HCT116 (cell line): ENCODE measurements at regions not wholly inside any gene's neighbourhood (a gene's known extent, or its start where the extent isn't known, plus 50 kb on each side); places are given as distances from the start of the nearest gene placed in this dataset.

ENCODE experiments used
- ATAC-seq: fragments of 200-7000 bp; cut with Tn5 transposase; 2 replicates; pipeline ENCODE4 v1.9.1; 2020; ENCODE audit warnings: mild to moderate bottlenecking, moderate library complexity
- BruUV-seq: library from RNA; stranded (reverse); fragments of 400-500 nt; replicated peaks from 2 replicates; lab custom pipeline; 2021; lab: Mats Ljungman, UMichigan
- CTCF ChIA-PET: fragments of 300-600 bp; sonication (Branson Sonifier 250); formaldehyde crosslinking; loops from one replicate; lab custom pipeline; 2021; ENCODE audit warnings: antibody characterized with exemption; lab: Charles Lee
- POLR2A ChIA-PET: fragments of 300-600, 350-600 bp; sonication (Branson Sonifier 250); formaldehyde crosslinking; loops from one replicate; lab custom pipeline; 2021; ENCODE audit warnings: antibody characterized with exemption; lab: Charles Lee
- RAD21 ChIA-PET, 2 experiments: fragments of 300-600 bp; sonication (Branson Sonifier 250); formaldehyde crosslinking; loops; one replicate each; lab custom pipeline; 2023; ENCODE audit warnings: low total read pairs in 2 of 2; ENCODE audit not compliant: uncharacterized antibody in 2 of 2, unreplicated experiment in 2 of 2, low non-redundant PET in 1 of 2; lab: Charles Lee
- DNase-seq: peaks from one replicate; pipeline ENCODE4 v3.0.0-alpha.2; 2010; ENCODE audit warnings: low read depth, low spot score
- H2AFZ ChIP-seq: fragments of 200-600 bp; shearing (Covaris generic), sonication (generic); 2 replicates; pipeline ENCODE4 v1.6.1; 2017; ENCODE audit warnings: low read depth, mixed run types, mixed read lengths, antibody characterized with exemption, low read length; ENCODE audit not compliant: poor library complexity, severe bottlenecking
- H3K27ac ChIP-seq: 2 replicates; pipeline ENCODE4 v1.5.1; 2012; ENCODE audit warnings: low read depth, low read length
- H3K27me3 ChIP-seq: fragments of 200-600 bp; sonication (generic); 2 replicates; pipeline ENCODE4 v1.6.1; 2016; ENCODE audit warnings: mixed run types, low read length, mixed read lengths; ENCODE audit not compliant: insufficient read depth
- H3K36me3 ChIP-seq, 2 experiments: fragments of 200-500 bp in 1 of 2; fragments of 200-600 bp in 1 of 2; sonication (Bioruptor generic) in 1 of 2; sonication (generic) in 1 of 2; 2 replicates each; pipeline versions ENCODE4 v1.5.1 to v1.6.1; 2014 to 2016; ENCODE audit warnings: low read length in 2 of 2, inconsistent platforms in 1 of 2, mixed read lengths in 1 of 2, mixed run types in 1 of 2; ENCODE audit not compliant: insufficient read depth in 2 of 2, control insufficient read depth in 1 of 2
- H3K4me1 ChIP-seq, 2 experiments: fragments of 200-600 bp in 1 of 2; sonication (generic) in 1 of 2; 2 replicates each; pipeline versions ENCODE4 v1.5.1 to v1.6.1; 2012 to 2017; ENCODE audit warnings: low read length in 2 of 2, inconsistent platforms in 1 of 2, mild to moderate bottlenecking in 1 of 2, mixed read lengths in 1 of 2, mixed run types in 1 of 2, moderate library complexity in 1 of 2; ENCODE audit not compliant: insufficient read depth in 2 of 2, control insufficient read depth in 1 of 2
- H3K4me2 ChIP-seq: fragments of 200-600 bp; sonication (generic); 2 replicates; pipeline ENCODE4 v1.6.1; 2017; ENCODE audit warnings: mixed run types, low read length, mixed read lengths
- H3K4me3 ChIP-seq, 2 experiments: fragments of 200-600 bp in 1 of 2; sonication (generic) in 1 of 2; replicated peaks in 1 of 2; 2 replicates each; pipeline ENCODE4 v1.5.1; 2011 to 2016; ENCODE audit warnings: low read length in 2 of 2, control low read depth in 1 of 2, low read depth in 1 of 2, mild to moderate bottlenecking in 1 of 2, mixed read lengths in 1 of 2, mixed run types in 1 of 2
- H3K79me2 ChIP-seq: fragments of 200-600 bp; sonication (generic); 2 replicates; pipeline ENCODE4 v1.6.1; 2017; ENCODE audit warnings: mild to moderate bottlenecking, mixed run types, low read length, moderate library complexity, mixed read lengths; ENCODE audit not compliant: insufficient read depth
- H3K9ac ChIP-seq: fragments of 200-600 bp; sonication (generic); 2 replicates; pipeline ENCODE4 v1.6.1; 2016; ENCODE audit warnings: low read length, mixed read lengths
- H3K9me2 ChIP-seq: fragments of 200-600 bp; sonication (generic), shearing (Covaris generic); 2 replicates; pipeline ENCODE4 v1.6.1; 2017; ENCODE audit warnings: mixed run types, mild to moderate bottlenecking, moderate library complexity; ENCODE audit not compliant: insufficient read depth
- H3K9me3 ChIP-seq, 2 experiments: fragments of 200-500 bp in 1 of 2; fragments of 200-600 bp in 1 of 2; sonication (Bioruptor generic) in 1 of 2; sonication (generic) in 1 of 2; 2 replicates each; pipeline ENCODE4 v1.6.1; 2014 to 2017; ENCODE audit warnings: low read length in 2 of 2, mixed read lengths in 2 of 2, inconsistent platforms in 1 of 2, low read depth in 1 of 2, mild to moderate bottlenecking in 1 of 2, mixed run types in 1 of 2, moderate library complexity in 1 of 2; ENCODE audit not compliant: control insufficient read depth in 1 of 2, insufficient read depth in 1 of 2
- H4K20me1 ChIP-seq: fragments of 200-600 bp; sonication (generic), shearing (Covaris generic); 2 replicates; pipeline ENCODE4 v1.6.1; 2017; ENCODE audit warnings: mixed run types, mild to moderate bottlenecking, moderate library complexity; ENCODE audit not compliant: insufficient read depth
- ATF3 ChIP-seq: IDR thresholded peaks from 2 replicates; pipeline ENCODE4 v1.6.1; 2012
- ELF1 ChIP-seq: IDR thresholded peaks from 2 replicates; pipeline ENCODE4 v1.6.1; 2012; ENCODE audit warnings: low read depth, borderline replicate concordance
- FOSL1 ChIP-seq: IDR thresholded peaks from 2 replicates; pipeline ENCODE4 v1.6.1; 2012; ENCODE audit warnings: low read depth
- SIN3A ChIP-seq: IDR thresholded peaks from 2 replicates; pipeline ENCODE4 v1.6.1; 2012; ENCODE audit warnings: low read depth
- SP1 ChIP-seq: IDR thresholded peaks from 2 replicates; pipeline ENCODE4 v1.6.1; 2012; ENCODE audit warnings: low read depth
- YY1 ChIP-seq: IDR thresholded peaks from 2 replicates; pipeline ENCODE4 v1.6.1; 2011; ENCODE audit warnings: low read length, low read depth, moderate library complexity, mild to moderate bottlenecking; ENCODE audit not compliant: insufficient replicate concordance; ENCODE audit errors: extremely low read depth
- ZFX ChIP-seq: fragments of 450-650 bp; IDR thresholded peaks from 2 replicates; pipeline ENCODE4 v1.6.1; 2017
- intact Hi-C: fragments of 100-400 bp; cut with micrococcal nuclease; formaldehyde crosslinking; loops from 2 replicates; pipeline ENCODE4 v1.10.0; 2022
- TF ChIP-seq, protein P1 (sequence below): IDR thresholded peaks from 2 replicates; pipeline ENCODE4 v1.6.1; 2012; ENCODE audit warnings: low read depth
- TF ChIP-seq, protein P2 (sequence below), 3 experiments: fragments of 200-600 bp in 1 of 3; sonication (generic) in 1 of 3; IDR thresholded peaks in 2 of 3; conservative IDR thresholded peaks in 1 of 3; 2 replicates each; pipeline ENCODE4 v1.5.1; 2012 to 2017; ENCODE audit warnings: low read depth in 2 of 3, low read length in 2 of 3, antibody characterized with exemption in 1 of 3, borderline replicate concordance in 1 of 3, control low read depth in 1 of 3, mild to moderate bottlenecking in 1 of 3, mixed read lengths in 1 of 3, mixed run types in 1 of 3, moderate library complexity in 1 of 3; ENCODE audit not compliant: insufficient read depth in 1 of 3
- TF ChIP-seq, protein P3 (sequence below): IDR thresholded peaks from 2 replicates; pipeline ENCODE4 v1.6.1; 2012

DNA sequence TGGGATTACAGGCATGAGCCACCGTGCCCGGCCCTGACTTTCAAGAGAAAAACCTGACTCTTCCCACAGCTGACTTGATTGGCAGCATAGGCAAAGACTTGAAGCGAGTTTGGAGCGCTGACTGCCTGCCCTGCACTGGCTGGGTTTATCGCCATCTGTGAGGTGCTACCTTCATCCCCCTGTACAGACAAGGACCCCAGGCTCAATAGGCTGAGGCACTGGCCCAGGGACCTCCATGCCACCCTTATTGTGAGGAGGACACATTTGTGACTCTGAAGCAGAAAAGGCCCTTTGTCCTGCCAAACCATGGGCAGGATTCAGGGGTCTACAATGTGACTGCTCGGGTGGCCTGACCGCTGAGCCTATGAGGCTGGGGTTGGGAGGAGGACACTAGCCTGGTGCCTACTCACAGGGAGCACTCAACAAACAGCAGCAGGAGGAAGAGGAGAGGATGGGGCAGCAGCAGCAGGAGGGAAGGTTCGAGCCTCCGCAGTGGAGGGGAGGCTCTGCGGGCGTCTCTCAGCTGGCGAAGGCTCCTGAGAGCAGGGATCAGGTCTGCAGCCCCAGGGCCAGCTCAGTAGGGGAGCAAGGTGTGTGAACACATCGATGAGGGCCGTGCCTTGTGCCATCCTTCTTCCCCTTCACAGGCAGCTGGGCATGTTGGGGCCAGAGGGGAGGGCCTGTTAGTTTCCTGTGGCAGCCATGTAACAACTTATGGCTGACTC, 72.9 kb upstream of the WNT7B start:
- ChIA-PET CTCF (no interaction called here), POLR2A (no interaction called here), RAD21 (no interaction called here)
- Histone ChIP-seq H3K36me3 (no peaks in the 10 kb centered on the region), H3K9me2 (no peaks in the 10 kb centered on the region), H3K4me2 (no peak overlapping the region), H3K4me1 (peaks cover 13 to 21% of the 10 kb centered on the region in 2 experiments), H4K20me1 (no peaks in the 10 kb centered on the region), H3K9ac (no peak overlapping the region), H3K27ac (no peak overlapping the region; the same call in 1 of the 2 replicates), H3K27me3 (no peaks in the 10 kb centered on the region), H3K9me3 (no peaks in the 10 kb centered on the region), H3K4me3 (no peak overlapping the region), H2AFZ (no peak overlapping the region), H3K79me2 (peaks cover 9% of the 10 kb centered on the region)
- no peak for DNase-seq
- TF ChIP-seq SP1 (no peak), ATF3 (no peak), ZFX (no peak), ELF1 (no peak), SIN3A (no peak), YY1 (no peak), FOSL1 (no peak)
- TF ChIP-seq, protein P1, sequence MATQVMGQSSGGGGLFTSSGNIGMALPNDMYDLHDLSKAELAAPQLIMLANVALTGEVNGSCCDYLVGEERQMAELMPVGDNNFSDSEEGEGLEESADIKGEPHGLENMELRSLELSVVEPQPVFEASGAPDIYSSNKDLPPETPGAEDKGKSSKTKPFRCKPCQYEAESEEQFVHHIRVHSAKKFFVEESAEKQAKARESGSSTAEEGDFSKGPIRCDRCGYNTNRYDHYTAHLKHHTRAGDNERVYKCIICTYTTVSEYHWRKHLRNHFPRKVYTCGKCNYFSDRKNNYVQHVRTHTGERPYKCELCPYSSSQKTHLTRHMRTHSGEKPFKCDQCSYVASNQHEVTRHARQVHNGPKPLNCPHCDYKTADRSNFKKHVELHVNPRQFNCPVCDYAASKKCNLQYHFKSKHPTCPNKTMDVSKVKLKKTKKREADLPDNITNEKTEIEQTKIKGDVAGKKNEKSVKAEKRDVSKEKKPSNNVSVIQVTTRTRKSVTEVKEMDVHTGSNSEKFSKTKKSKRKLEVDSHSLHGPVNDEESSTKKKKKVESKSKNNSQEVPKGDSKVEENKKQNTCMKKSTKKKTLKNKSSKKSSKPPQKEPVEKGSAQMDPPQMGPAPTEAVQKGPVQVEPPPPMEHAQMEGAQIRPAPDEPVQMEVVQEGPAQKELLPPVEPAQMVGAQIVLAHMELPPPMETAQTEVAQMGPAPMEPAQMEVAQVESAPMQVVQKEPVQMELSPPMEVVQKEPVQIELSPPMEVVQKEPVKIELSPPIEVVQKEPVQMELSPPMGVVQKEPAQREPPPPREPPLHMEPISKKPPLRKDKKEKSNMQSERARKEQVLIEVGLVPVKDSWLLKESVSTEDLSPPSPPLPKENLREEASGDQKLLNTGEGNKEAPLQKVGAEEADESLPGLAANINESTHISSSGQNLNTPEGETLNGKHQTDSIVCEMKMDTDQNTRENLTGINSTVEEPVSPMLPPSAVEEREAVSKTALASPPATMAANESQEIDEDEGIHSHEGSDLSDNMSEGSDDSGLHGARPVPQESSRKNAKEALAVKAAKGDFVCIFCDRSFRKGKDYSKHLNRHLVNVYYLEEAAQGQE: no peak
- TF ChIP-seq, protein P2, sequence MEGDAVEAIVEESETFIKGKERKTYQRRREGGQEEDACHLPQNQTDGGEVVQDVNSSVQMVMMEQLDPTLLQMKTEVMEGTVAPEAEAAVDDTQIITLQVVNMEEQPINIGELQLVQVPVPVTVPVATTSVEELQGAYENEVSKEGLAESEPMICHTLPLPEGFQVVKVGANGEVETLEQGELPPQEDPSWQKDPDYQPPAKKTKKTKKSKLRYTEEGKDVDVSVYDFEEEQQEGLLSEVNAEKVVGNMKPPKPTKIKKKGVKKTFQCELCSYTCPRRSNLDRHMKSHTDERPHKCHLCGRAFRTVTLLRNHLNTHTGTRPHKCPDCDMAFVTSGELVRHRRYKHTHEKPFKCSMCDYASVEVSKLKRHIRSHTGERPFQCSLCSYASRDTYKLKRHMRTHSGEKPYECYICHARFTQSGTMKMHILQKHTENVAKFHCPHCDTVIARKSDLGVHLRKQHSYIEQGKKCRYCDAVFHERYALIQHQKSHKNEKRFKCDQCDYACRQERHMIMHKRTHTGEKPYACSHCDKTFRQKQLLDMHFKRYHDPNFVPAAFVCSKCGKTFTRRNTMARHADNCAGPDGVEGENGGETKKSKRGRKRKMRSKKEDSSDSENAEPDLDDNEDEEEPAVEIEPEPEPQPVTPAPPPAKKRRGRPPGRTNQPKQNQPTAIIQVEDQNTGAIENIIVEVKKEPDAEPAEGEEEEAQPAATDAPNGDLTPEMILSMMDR (IDR thresholded peaks at IDR 0.05 in 2 of 3, conservative IDR thresholded peaks at IDR 0.05 in 1 of 3; ENCODE audit: borderline replicate concordance in 1 of 3, insufficient read depth in 1 of 3, low read depth in 2 of 3, low read length in 2 of 3): no peak
- TF ChIP-seq, protein P3, sequence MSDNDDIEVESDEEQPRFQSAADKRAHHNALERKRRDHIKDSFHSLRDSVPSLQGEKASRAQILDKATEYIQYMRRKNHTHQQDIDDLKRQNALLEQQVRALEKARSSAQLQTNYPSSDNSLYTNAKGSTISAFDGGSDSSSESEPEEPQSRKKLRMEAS: no peak
- BruUV-seq: no TSS peak
- intact Hi-C loops: no loop called here
- no peak for ATAC-seq
